Activated T-cell treated with anti-CD3 and anti-CD28 coated beads, Interleukin-2, amount 50 U/mL, for 1 hour (primary cell): ENCODE measurements at regions not wholly inside any gene's neighbourhood (a gene's known extent, or its start where the extent isn't known, plus 50 kb on each side); places are given as distances from the start of the nearest gene placed in this dataset.
"Not testable (repeated sequence)": the region's sequence is repeated elsewhere in the genome, so short reads cannot be mapped to it uniquely, and the experiment has no call there.

Source experiments
- DNase-seq: peaks from one replicate; pipeline ENCODE4 v3.0.0-alpha.2; 2020

- DNase-seq: no peak
Measured at GRCh38 chr1:194473766-194474165, 1287.4 kb upstream of the B3GALT2 start.

GRCh38 chr1:194469282-194469681 is 1282.9 kb upstream of the B3GALT2 start:
- no peak for DNase-seq

GRCh38 chr1:194466706-194467105 is 1280.3 kb upstream of the B3GALT2 start:
- no peak for DNase-seq

DNA sequence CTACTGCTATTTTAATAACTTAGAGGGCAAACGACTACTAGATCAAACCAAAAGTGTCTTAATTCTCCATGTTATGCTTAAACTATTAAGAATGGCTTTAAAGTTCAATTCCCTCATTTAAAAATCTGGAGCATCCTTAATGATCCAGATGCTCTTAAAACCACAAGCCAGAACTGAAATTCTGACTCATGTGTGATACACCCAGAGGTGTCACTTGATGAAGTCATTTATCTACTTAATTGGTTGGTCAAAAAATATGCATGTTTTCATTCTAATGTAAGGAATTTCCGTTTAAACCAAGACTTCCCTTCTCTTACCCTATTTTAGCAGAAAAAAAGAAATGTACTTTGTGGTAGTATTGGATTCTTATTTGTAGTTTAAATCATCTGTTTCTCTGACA is 1261.2 kb upstream of the B3GALT2 start:
- no peak for DNase-seq

GRCh38 chr1:194445244-194445643 is 1258.8 kb upstream of the B3GALT2 start:
- DNase-seq: no peak

GRCh38 chr1:194442901-194443575 is 1256.6 kb upstream of the B3GALT2 start:
- DNase-seq: no peak

- no peak for DNase-seq
Measured at GRCh38 chr1:194437135-194437534, 1250.7 kb upstream of the B3GALT2 start.

GRCh38 chr1:194431121-194431520 is 1244.7 kb upstream of the B3GALT2 start:
- DNase-seq: no peak

- no peak for DNase-seq
Measured at GRCh38 chr1:194420706-194421105, 1234.3 kb upstream of the B3GALT2 start.

DNA sequence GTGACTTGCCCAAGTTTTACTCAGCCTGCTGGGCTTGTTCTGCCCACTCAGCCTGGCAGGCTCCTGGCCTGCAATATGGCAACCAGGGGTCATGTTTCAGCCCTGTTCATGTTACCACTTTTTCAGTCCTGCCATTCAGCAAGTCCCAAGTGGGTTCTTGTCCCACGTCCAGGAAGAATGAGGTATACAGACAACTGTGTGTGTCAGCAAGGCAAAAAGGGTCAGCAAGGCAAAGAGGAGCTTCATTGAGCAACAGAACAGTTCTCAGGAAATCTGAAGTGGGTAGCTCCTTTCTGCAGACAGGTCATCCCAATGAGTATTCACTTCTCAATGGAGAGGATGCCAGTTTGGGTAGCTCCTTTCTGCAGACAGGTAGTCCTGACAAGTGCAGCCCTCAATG is 1233.3 kb upstream of the B3GALT2 start:
- DNase-seq: no peak

- no peak for DNase-seq
Measured at GRCh38 chr1:194410756-194411155, 1224.3 kb upstream of the B3GALT2 start.

- DNase-seq: not testable (repeated sequence)
Measured at GRCh38 chr1:194407238-194407637, 1220.8 kb upstream of the B3GALT2 start.

DNA sequence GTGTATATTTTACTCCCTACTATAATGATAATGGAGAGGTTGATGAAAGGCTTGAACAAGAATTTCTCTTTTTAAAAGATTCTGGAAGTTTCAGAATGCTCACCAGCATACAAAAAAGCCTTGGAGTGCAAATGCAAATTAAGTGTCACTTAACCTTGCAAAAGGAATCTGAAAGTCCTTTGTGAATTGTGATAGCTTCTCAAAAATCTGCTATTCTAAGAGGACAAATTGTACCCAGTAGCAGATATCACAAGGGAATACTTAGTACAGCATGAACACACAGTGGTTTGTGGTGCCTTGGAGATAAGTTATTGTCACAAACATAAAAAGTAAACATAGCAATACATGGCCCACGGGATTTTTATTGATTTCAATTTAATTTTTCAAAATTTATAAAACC is 1208.3 kb upstream of the B3GALT2 start:
- DNase-seq: no peak

DNA sequence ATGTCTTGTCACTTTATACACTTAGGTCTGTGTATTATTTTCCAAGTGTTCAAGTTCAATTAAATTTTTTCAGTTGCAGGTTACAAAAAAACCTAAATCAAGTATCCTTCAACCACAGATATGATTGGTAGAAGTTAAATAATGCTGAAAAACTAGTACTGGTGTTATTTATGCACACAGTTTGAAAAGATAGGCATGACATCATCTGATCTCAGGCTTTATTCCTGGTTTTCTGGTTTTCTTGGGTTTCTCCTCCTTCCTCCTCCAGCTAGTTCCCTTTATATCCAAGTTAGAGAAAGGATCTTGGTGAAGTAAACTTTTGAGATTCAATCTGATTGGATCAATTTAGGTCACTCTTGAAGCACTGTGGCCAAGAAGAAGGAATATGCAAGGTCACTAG is 1201.1 kb upstream of the B3GALT2 start:
- DNase-seq: no peak

DNA sequence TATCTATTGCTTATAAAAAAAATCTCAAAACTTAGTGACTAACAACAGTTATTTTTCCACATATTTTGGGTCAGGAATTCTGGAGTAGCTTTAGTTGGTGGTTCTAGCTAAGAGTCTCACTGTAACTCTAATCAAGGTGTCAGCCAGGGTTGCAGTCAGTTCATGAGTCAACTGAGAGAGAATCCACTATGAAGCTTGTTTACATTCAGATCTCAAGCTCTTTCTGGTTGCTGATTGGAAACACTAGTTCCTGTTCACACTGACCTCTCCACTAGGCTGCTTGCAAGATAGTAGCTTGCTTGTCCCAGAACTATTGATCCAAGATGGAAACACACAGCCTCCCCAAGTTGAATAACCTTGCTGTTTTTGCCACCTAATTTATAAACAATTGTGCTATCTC is 1192.1 kb upstream of the B3GALT2 start:
- no peak for DNase-seq

DNA sequence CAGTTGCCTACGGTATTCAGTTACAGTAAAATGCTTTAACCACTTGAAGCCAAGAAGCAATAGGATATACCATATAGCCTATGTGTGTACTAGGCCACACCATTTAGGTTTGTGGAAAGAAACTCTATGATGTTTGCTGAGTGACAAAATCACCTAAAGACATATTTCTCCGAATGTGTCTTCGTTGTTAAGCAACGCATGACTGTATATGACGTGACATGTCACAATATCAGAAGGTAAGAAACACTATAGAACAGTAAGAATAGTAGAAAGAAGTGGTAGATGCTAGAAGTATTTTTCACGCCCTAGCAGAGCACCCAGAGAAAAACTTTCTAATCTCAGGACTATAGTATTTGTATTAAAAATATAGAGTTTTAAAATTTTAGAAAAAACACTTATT is 1188.2 kb upstream of the B3GALT2 start:
- no peak for DNase-seq

DNA sequence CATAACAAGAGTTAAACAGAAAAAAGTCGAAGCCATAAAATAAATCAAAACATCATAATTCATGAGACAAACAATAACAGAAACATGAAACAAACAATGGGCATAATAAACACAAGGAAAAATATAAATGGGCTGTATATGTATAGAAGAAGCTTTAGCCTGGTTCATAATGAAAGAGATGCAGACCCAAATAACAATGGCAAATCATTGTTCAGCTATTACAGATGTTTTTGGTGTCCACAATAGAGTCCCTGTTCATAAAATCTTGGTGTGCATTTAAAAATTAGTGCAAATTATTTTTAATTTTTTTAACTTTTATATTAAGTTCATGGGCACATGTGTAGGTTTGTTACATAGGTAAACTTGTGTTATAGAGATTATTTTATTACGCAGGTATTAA is 1185.9 kb upstream of the B3GALT2 start:
- no peak for DNase-seq

- DNase-seq: no peak
Measured at GRCh38 chr1:194369622-194370021, 1183.2 kb upstream of the B3GALT2 start.

GRCh38 chr1:194369060-194369459 is 1182.6 kb upstream of the B3GALT2 start:
- DNase-seq: no peak

GRCh38 chr1:194367121-194367520 is 1180.7 kb upstream of the B3GALT2 start:
- DNase-seq: no peak

- DNase-seq: no peak
Measured at GRCh38 chr1:194366705-194367104, 1180.3 kb upstream of the B3GALT2 start.

DNA sequence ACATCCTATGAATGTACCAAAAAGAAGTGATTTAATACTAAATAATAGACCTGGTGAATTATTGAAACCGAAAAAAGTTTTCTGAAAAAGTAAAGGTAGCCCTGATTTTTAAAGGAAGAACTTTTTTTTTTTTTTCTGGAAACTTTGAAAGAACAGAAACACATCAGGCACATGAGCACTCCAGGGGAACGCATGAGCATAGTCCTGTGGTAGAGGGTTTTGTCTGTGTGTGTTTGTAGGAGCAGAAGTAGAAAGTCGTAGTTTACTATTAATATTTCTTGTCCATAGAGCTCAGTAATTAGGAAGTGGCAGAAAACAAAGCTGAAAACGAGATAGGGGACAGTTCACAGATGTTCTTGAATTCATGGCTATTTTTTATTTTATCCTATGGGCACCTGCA is 1175.9 kb upstream of the B3GALT2 start:
- DNase-seq: no peak

DNA sequence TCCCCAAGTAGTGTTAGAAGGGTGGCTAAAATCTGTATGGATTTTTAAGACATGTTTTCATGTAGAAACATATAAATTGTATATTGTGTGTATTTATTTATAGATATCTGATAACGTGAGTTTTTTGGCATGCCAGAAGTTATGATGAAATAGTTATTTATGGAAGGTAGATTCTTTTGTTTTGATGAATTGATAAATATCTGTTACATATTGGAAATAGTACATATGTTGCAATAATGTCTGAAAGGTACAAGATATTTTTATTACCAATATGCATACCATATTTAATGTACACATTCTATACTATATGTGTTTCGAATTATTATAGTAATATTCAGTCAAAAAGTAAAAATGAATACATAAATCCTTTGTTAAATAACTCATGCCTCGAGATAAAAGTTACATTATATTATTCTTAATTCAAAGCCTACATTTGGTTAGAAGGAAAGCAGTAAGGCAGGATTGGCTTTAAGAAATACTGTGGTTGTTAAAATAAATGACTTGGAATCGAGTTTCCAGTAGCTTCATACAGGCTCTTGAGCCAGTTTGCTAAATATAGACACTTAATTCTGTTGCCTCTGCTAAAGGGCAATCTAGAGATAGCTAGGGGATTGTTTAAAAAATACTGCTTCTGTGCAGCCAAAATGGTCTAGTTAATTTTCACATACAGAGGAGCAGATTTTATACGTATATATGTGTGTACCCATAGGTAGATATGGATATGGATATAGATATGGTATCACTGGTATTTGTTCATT is 1175.1 kb upstream of the B3GALT2 start:
- no peak for DNase-seq

DNA sequence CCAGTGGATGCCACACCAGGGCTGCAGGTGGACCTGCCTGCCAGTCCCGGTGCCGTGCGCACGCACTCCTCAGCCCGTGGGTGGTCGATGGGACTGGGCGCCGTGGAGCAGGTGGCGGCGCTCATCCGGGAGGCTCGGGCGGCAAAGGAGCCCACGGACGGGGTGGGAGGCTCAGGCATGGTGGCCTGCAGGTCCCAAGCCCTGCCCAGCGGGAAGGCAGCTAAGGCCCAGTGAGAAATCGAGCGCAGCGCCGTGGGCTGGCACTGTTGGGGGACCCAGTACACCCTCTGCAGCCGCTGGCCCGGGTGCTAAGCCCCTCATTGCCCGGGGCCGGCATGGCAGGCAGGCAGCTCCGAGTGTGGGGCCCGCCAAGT is 1171.8 kb upstream of the B3GALT2 start:
- DNase-seq: no peak
